ENCODE measurements at regions not wholly inside any gene's neighbourhood (a gene's known extent, or its start where the extent isn't known, plus 50 kb on each side); places are given as distances from the start of the nearest gene placed in this dataset.

DNA sequence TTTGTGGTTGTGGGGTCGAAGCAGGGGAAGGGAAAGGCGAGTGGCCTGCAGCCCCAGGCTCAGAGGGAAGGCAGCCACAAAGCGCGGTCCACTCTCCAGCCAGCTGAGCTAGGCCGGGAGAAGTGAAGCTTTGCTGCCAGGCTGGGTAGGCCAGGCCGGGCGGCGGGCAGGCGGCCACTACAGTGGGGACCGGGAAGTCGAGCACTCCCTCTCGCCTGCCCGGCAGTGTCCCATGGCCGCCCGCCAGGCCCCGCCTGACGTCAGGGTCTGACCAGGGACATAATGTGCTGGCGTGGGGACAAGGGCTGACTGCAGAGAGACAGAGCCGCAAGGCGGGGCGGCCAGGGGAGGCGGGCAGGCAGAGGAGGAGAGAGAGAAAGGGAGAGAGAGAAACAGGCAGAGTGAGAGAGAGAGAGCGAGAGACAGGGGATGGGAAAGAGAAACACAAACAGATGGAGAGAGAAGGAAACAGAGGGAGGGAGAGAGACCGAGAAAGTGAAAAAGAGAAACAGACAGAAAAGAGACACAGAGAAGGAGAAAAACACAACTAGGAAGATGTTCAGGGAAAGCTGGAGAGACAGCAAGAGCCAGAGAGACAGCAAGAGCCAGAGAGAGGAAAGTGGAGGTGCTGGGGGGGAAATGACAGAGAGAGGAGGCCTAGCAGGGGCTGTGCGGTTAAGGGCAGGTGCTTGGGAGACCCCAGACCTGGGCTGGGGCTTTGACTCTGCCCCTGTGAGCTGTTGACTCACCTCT lies 94.5 kb upstream of the PTPN1 start:
- TF ChIP-seq, protein P1, sequence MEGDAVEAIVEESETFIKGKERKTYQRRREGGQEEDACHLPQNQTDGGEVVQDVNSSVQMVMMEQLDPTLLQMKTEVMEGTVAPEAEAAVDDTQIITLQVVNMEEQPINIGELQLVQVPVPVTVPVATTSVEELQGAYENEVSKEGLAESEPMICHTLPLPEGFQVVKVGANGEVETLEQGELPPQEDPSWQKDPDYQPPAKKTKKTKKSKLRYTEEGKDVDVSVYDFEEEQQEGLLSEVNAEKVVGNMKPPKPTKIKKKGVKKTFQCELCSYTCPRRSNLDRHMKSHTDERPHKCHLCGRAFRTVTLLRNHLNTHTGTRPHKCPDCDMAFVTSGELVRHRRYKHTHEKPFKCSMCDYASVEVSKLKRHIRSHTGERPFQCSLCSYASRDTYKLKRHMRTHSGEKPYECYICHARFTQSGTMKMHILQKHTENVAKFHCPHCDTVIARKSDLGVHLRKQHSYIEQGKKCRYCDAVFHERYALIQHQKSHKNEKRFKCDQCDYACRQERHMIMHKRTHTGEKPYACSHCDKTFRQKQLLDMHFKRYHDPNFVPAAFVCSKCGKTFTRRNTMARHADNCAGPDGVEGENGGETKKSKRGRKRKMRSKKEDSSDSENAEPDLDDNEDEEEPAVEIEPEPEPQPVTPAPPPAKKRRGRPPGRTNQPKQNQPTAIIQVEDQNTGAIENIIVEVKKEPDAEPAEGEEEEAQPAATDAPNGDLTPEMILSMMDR (conservative IDR thresholded peaks at IDR 0.05; ENCODE audit: low read length) = no peak
- no peak overlapping the region; the same call in 1 of the 2 replicates for H3K4me3 ChIP-seq (ENCODE audit: low read length)
- peak; percentile 95 for DNase-seq (ENCODE audit: low read depth)

- DNase-seq (ENCODE audit: low read depth) = no peak
- no peak overlapping the region; the same call in 1 of the 2 replicates for H3K4me3 ChIP-seq (ENCODE audit: low read length)
- TF ChIP-seq, protein P1 (conservative IDR thresholded peaks at IDR 0.05; ENCODE audit: low read length) = no peak
Observed at GRCh38 chr20:50416269-50417022, 93.7 kb upstream of the PTPN1 start.

DNA sequence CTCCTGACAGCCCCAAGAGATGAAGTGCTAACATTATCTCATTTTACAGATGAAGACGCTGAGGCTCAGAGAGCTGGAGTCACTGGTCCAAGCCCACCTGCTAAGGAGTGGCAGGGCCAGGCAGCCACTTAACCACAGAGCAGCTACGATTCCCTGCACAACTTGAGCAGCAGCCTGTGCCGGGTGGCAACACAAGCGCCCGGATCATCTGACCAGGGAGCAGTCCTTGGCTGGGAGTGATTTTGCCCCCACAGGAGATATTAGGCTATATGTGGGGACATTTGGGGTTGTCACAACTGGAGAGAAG lies 93.2 kb upstream of the PTPN1 start:
- no peak overlapping the region for H3K4me3 ChIP-seq (ENCODE audit: low read length)
- no peak for DNase-seq (ENCODE audit: low read depth)

GRCh38 chr20:50417484-50418235 lies 92.5 kb upstream of the PTPN1 start:
- no peak overlapping the region for H3K4me3 ChIP-seq (ENCODE audit: low read length)
- TF ChIP-seq, protein P1 (conservative IDR thresholded peaks at IDR 0.05; ENCODE audit: low read length) = no peak
- DNase-seq (ENCODE audit: low read depth) = no peak

More for the DNA sequence above, 93.2 kb upstream of the PTPN1 start:
- TF ChIP-seq, protein P1 (conservative IDR thresholded peaks at IDR 0.05; ENCODE audit: low read length) = no peak

DNA sequence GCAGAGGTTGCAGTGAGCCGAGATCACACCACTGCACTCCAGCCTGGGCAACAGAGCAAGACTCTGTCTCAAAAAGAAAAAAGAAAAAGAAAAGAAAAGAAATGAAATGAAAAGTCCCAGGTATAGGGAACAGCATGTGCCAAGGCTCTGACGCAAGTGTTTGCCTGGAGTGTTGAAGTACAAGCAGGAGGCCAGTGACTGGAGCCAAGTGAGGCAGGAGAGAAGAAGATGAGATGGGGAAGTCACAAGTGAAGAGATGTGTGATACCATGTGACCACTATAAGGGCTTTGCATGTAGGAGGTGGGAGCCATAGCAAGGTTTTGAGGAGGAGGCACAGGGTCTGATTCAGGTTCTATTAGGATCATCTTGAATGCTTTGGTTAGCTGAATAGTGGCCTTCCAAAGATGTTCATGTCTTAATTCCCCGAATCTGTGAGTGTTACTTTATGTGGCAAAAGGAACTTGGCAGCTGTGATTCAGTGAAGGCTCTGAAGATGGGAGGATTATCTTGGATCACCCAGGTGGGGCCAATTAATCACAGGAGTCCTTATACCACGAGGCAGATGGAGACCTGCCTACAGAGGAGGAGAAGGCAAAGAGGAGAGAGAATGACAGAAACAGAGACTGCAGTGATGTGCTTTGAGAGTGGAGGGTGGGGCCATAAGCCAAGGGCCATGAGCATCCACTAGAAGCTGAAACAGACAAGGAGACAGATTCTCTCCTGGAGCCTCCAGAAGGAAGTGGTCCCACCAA lies 91.1 kb upstream of the PTPN1 start:
- H3K4me3 ChIP-seq (ENCODE audit: low read length) = no peak overlapping the region
- TF ChIP-seq, protein P1 (conservative IDR thresholded peaks at IDR 0.05; ENCODE audit: low read length) = no peak

GRCh38 chr20:50420380-50420779 lies 89.8 kb upstream of the PTPN1 start:
- no peak overlapping the region for H3K4me3 ChIP-seq (ENCODE audit: low read length)
- TF ChIP-seq, protein P1 (conservative IDR thresholded peaks at IDR 0.05; ENCODE audit: low read length) = no peak
- DNase-seq (ENCODE audit: low read depth) = no peak

More for the DNA sequence above, 91.1 kb upstream of the PTPN1 start:
- no peak for DNase-seq (ENCODE audit: low read depth)

All from AG10803 (cell line).